SU-DHL-6 (cell line): ENCODE measurements at regions not wholly inside any gene's neighbourhood (a gene's known extent, or its start where the extent isn't known, plus 50 kb on each side); places are given as distances from the start of the nearest gene placed in this dataset.

ENCODE experiments used
- EZH2phosphoT487 ChIP-seq: fragments of 200-600 bp; sonication (generic), shearing (Covaris generic); conservative IDR thresholded peaks from 2 replicates; pipeline ENCODE4 v1.6.1; 2018; ENCODE audit warnings: mild to moderate bottlenecking, antibody characterized with exemption, low read length, moderate library complexity, mixed read lengths
- TF ChIP-seq, protein P1 (sequence below): fragments of 200-600 bp; sonication (generic); IDR thresholded peaks from one replicate; pipeline ENCODE4 v1.5.1; 2017; ENCODE audit warnings: antibody characterized with exemption, mild to moderate bottlenecking, low read length, moderate library complexity; ENCODE audit not compliant: insufficient read depth, poor library complexity, severe bottlenecking

DNA sequence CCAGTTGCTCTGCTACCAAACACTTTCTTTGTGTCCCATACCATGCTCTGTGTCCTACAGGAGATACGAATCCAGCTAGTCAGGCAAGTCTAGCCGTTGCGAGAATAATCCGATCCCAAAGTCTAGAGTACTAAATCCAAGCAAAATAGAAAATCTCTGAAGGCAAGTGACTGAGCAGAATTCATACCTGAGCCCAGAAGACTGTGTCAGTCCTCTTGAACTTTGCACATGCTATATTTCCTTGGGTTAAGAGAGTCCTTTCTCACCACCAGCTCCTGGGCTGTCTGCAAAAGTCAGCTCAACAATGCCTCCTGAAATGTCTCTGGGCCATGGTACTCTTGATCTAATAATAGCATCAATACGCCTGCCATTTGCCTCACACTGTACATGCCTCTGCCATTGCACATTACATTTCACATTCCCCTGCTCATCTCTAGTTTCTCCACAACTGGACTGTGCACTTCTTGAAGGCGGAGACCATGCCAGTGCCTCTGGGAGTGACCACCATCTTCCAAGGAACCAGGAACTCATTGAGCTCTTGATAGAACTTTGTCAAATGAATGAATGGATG is 265.8 kb upstream of the ID2 start:
- TF ChIP-seq, protein P1, sequence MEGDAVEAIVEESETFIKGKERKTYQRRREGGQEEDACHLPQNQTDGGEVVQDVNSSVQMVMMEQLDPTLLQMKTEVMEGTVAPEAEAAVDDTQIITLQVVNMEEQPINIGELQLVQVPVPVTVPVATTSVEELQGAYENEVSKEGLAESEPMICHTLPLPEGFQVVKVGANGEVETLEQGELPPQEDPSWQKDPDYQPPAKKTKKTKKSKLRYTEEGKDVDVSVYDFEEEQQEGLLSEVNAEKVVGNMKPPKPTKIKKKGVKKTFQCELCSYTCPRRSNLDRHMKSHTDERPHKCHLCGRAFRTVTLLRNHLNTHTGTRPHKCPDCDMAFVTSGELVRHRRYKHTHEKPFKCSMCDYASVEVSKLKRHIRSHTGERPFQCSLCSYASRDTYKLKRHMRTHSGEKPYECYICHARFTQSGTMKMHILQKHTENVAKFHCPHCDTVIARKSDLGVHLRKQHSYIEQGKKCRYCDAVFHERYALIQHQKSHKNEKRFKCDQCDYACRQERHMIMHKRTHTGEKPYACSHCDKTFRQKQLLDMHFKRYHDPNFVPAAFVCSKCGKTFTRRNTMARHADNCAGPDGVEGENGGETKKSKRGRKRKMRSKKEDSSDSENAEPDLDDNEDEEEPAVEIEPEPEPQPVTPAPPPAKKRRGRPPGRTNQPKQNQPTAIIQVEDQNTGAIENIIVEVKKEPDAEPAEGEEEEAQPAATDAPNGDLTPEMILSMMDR: no peak
- TF ChIP-seq EZH2phosphoT487: no peak
